ENCODE measurements at regions not wholly inside any gene's neighbourhood (a gene's known extent, or its start where the extent isn't known, plus 50 kb on each side); places are given as distances from the start of the nearest gene placed in this dataset.

GRCh38 chr3:152102410-152102809, 166.3 kb upstream of the MBNL1 start:
- H3T11ph ChIP-seq (ENCODE audit: low read length) = no peak overlapping the region
- Mint-ChIP-seq H3K27ac (no peak overlapping the region), H3K4me3 (no peak overlapping the region), H3K27me3 (ENCODE audit: low read depth) (no peaks in the 10 kb centered on the region), H3K36me3 (ENCODE audit: insufficient read depth in 1 of 3, low read depth in 3 of 3) (no peaks in the 10 kb centered on the region), H3K4me1 (peaks cover 0 to 3% of the 10 kb centered on the region in 2 experiments; a peak in 1 of 4 replicates), H3K9me3 (peaks cover 0 to 2% of the 10 kb centered on the region in 2 experiments; a peak in 2 of 5 replicates)
- H3K4me2 ChIP-seq (ENCODE audit: insufficient read depth, insufficient read length, low read length) = no peak overlapping the region
- H4K5ac ChIP-seq (ENCODE audit: insufficient read length, low read depth, low read length) = no peak overlapping the region
- TF ChIP-seq CTCF (conservative IDR thresholded peaks at IDR 0.05) = no peak
- H2BK15ac ChIP-seq (ENCODE audit: low read depth, low read length) = no peak overlapping the region
- H2BK20ac ChIP-seq (ENCODE audit: low read depth, low read length, poor library complexity, severe bottlenecking) = no peak overlapping the region
- no peaks in the 10 kb centered on the region for H3K4me1 ChIP-seq (ENCODE audit: insufficient read depth, low read length)
- no peak overlapping the region for H2BK12ac ChIP-seq (ENCODE audit: insufficient read length, low read depth, low read length)
- H3K9me3 ChIP-seq (ENCODE audit: control insufficient read depth, low read depth, low read length) = no peaks in the 10 kb centered on the region
- H2AFZ ChIP-seq (ENCODE audit: low read length) = no peak overlapping the region
- no peak overlapping the region for H3K27ac ChIP-seq (ENCODE audit: insufficient read length, low read depth, low read length)
- no peak overlapping the region for H2BK5ac ChIP-seq (ENCODE audit: insufficient read length, low read length)
- no peak overlapping the region for H4K8ac ChIP-seq (replicated peaks; ENCODE audit: insufficient read length, low read depth, low read length)
- H3K14ac ChIP-seq (ENCODE audit: insufficient read depth, low read length) = no peak overlapping the region
- H4K91ac ChIP-seq (ENCODE audit: insufficient read length, low read depth, low read length) = no peak overlapping the region
- H3K9ac ChIP-seq (ENCODE audit: extremely low read depth, insufficient read length, low read length) = no peak overlapping the region
- H2AK5ac ChIP-seq (ENCODE audit: insufficient read length, low read length) = no peak overlapping the region
- no peak overlapping the region for H2BK120ac ChIP-seq (ENCODE audit: low read depth, low read length, poor library complexity, severe bottlenecking)
- DNase-seq = no peak
- no peak overlapping the region for H3K18ac ChIP-seq (ENCODE audit: insufficient read length, low read depth, low read length)
- H3K4ac ChIP-seq (ENCODE audit: low read depth, low read length) = no peak overlapping the region
- no CpG with 5 or more reads among the region's 7 CpGs for WGBS (ENCODE audit: extremely low coverage, insufficient read length, low lambda C conversion rate)
- H4K20me1 ChIP-seq (ENCODE audit: control insufficient read depth, insufficient read depth, insufficient read length) = no peaks in the 10 kb centered on the region
- no peaks in the 10 kb centered on the region for H3K79me2 ChIP-seq (ENCODE audit: insufficient read depth, low read length)
- no peak overlapping the region for H3K56ac ChIP-seq (ENCODE audit: insufficient read length, low read depth, low read length)
- no peaks in the 10 kb centered on the region for H3K79me1 ChIP-seq (ENCODE audit: insufficient read depth, low read depth, low read length, poor library complexity, severe bottlenecking)
- no peaks in the 10 kb centered on the region for H3K27me3 ChIP-seq (ENCODE audit: insufficient read depth, low read length)
- H3K23me2 ChIP-seq (ENCODE audit: insufficient read length, low read depth, low read length, poor library complexity, severe bottlenecking) = no peaks in the 10 kb centered on the region
- no peak overlapping the region for H3K23ac ChIP-seq (ENCODE audit: insufficient read length, low read depth, low read length)

All from H9 (cell line).